ENCODE measurements at regions not wholly inside any gene's neighbourhood (a gene's known extent, or its start where the extent isn't known, plus 50 kb on each side); places are given as distances from the start of the nearest gene placed in this dataset.
A peak's percentile ranks its signal among the peaks of the same experiment; 100 is the strongest.

DNA sequence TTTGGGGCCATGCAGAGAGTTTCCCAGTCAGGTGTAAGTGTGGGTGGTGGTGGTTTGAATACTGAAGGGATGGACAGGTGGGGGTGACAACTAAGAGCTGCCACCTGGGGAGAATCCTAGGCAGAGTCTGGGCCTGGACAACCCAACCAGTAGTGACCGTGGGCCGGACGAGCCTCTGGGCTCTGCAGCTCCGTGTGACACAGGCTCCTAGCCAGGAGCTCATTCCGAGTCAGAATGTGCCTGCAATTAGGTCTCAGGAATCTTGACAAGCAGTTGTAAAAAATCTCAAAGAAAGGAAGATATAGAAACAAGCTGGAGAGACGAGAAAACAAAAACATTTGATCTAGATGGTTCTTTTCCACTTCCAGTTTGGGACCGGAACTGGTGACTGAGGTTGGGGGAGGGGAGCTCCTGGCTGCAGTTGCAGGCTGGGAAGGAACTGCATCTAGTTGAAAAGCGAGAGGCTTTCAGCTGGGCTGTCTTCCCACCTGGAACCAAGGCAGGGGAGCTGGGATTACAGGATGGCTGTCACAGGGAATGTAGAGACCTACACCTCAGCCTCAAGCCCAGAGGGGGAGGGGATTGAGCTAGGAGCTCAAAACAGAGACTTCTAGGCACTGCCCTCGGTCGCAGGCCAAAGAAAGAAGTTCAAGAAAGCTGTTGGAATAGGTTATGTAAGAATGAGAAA is 156.9 kb downstream of the PAX1 start (continued):
- TF ChIP-seq, protein P1, sequence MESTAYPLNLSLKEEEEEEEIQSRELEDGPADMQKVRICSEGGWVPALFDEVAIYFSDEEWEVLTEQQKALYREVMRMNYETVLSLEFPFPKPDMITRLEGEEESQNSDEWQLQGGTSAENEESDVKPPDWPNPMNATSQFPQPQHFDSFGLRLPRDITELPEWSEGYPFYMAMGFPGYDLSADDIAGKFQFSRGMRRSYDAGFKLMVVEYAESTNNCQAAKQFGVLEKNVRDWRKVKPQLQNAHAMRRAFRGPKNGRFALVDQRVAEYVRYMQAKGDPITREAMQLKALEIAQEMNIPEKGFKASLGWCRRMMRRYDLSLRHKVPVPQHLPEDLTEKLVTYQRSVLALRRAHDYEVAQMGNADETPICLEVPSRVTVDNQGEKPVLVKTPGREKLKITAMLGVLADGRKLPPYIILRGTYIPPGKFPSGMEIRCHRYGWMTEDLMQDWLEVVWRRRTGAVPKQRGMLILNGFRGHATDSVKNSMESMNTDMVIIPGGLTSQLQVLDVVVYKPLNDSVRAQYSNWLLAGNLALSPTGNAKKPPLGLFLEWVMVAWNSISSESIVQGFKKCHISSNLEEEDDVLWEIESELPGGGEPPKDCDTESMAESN (CRISPR knock-in tag; conservative IDR thresholded peaks at IDR 0.05), result no peak
- TF ChIP-seq ATAD3A (CRISPR knock-in tag; IDR thresholded peaks at IDR 0.05), result no peak
- TF ChIP-seq ZNF850 (CRISPR knock-in tag; conservative IDR thresholded peaks at IDR 0.05), result no peak
- no peak for TF ChIP-seq DZIP1 (CRISPR knock-in tag; IDR thresholded peaks at IDR 0.05)
- TF ChIP-seq ISX (CRISPR knock-in tag; conservative IDR thresholded peaks at IDR 0.05), result no peak
- TF ChIP-seq KLF16 (CRISPR knock-in tag; IDR thresholded peaks at IDR 0.05), result no peak
- no peak for TF ChIP-seq RFX3 (CRISPR knock-in tag; IDR thresholded peaks at IDR 0.05)
- peak; percentile 33; the same call in 1 of the 2 replicates for TF ChIP-seq ZNF281 (CRISPR knock-in tag; IDR thresholded peaks at IDR 0.05; ENCODE audit: borderline replicate concordance)
- TF ChIP-seq CEBPG (CRISPR knock-in tag; IDR thresholded peaks at IDR 0.05), result no peak
- no peak for TF ChIP-seq CBFB (CRISPR knock-in tag; IDR thresholded peaks at IDR 0.05)
- no peak for TF ChIP-seq ZNF121 (CRISPR knock-in tag; IDR thresholded peaks at IDR 0.05)
- TF ChIP-seq GABPA (IDR thresholded peaks at IDR 0.05; ENCODE audit: low read depth, low read length), result no peak
- peak; percentile 44; the same call in 1 of the 2 replicates for TF ChIP-seq GABPA (CRISPR knock-in tag; IDR thresholded peaks at IDR 0.05; ENCODE audit: low read depth)
- TF ChIP-seq DR1 (CRISPR knock-in tag; IDR thresholded peaks at IDR 0.05), result no peak
- TF ChIP-seq GABPB1 (CRISPR knock-in tag; IDR thresholded peaks at IDR 0.05), result 0 out of 2 replicates have a peak, but pooled peaks have one; percentile 26
- no peak for TF ChIP-seq ZNF263 (CRISPR knock-in tag; IDR thresholded peaks at IDR 0.05)
- TF ChIP-seq BRD4 (CRISPR knock-in tag; IDR thresholded peaks at IDR 0.05), result 0 out of 2 replicates have a peak, but pooled peaks have one; percentile 17

All from HepG2 (cell line).